ENCODE measurements at regions not wholly inside any gene's neighbourhood (a gene's known extent, or its start where the extent isn't known, plus 50 kb on each side); places are given as distances from the start of the nearest gene placed in this dataset.
A peak's percentile ranks its signal among the peaks of the same experiment; 100 is the strongest.
"Not testable (repeated sequence)": the region's sequence is repeated elsewhere in the genome, so short reads cannot be mapped to it uniquely, and the experiment has no call there.

- WGBS (ENCODE audit: insufficient coverage): no CpG with 5 or more reads among the region's 2 CpGs
- H3K27me3 Mint-ChIP-seq: peaks cover 0 to 2% of the 10 kb centered on the region in 2 donors
- no peak overlapping the region for H3K4me3 ChIP-seq (ENCODE audit: control insufficient read depth in 1 of 2, extremely low read depth in 1 of 2, low read length in 1 of 2)
- CTCF ChIA-PET: no interaction called here
- no peaks in the 10 kb centered on the region for H3K36me3 Mint-ChIP-seq
- no peaks in the 10 kb centered on the region for H3K4me1 Mint-ChIP-seq
- no peaks in the 10 kb centered on the region for H3K27me3 ChIP-seq (replicated peaks in 1 of 2; ENCODE audit: control insufficient read depth in 2 of 2, extremely low read depth in 1 of 2, insufficient read depth in 2 of 2, low read length in 1 of 2)
- H3K9me3 ChIP-seq: no peaks in the 10 kb centered on the region
- peaks cover 0 to 2% (median 0%) of the 10 kb centered on the region in 3 donors for H3K9me3 Mint-ChIP-seq
- no peak overlapping the region for H3K4me3 Mint-ChIP-seq
- DNase-seq (no peak), ATAC-seq (replicated peaks in 1 of 4) (no peak)
- H3K36me3 ChIP-seq (ENCODE audit: control insufficient read depth in 2 of 2, extremely low read depth in 1 of 2, insufficient read depth in 1 of 2, low read length in 1 of 2): no peaks in the 10 kb centered on the region
- no peak overlapping the region for H3K27ac ChIP-seq (ENCODE audit: low read length)
- POLR2A ChIA-PET: no interaction called here
- no peaks in the 10 kb centered on the region for H3K4me1 ChIP-seq (ENCODE audit: control insufficient read depth in 1 of 2, extremely low read depth in 1 of 2, insufficient read depth in 2 of 2, low read length in 2 of 2)
- H3K27ac Mint-ChIP-seq: no peak overlapping the region
These were observed 539.0 kb upstream of the PPP2R3A start for GRCh38 chr3:135426508-135426907.

GRCh38 chr3:135432402-135432801 lies 533.1 kb upstream of the PPP2R3A start:
- Histone ChIP-seq H3K4me3 (ENCODE audit: control insufficient read depth in 1 of 2, extremely low read depth in 1 of 2, low read length in 1 of 2) (no peak overlapping the region), H3K36me3 (ENCODE audit: control insufficient read depth in 2 of 2, extremely low read depth in 1 of 2, insufficient read depth in 1 of 2, low read length in 1 of 2) (no peaks in the 10 kb centered on the region), H3K27me3 (replicated peaks in 1 of 2; ENCODE audit: control insufficient read depth in 2 of 2, extremely low read depth in 1 of 2, insufficient read depth in 2 of 2, low read length in 1 of 2) (no peaks in the 10 kb centered on the region), H3K4me1 (ENCODE audit: control insufficient read depth in 1 of 2, extremely low read depth in 1 of 2, insufficient read depth in 2 of 2, low read length in 2 of 2) (no peaks in the 10 kb centered on the region), H3K9me3 (no peaks in the 10 kb centered on the region), H3K27ac (ENCODE audit: low read length) (no peak overlapping the region)
- Mint-ChIP-seq H3K4me1 (no peaks in the 10 kb centered on the region), H3K27ac (no peak overlapping the region), H3K4me3 (no peak overlapping the region), H3K36me3 (no peaks in the 10 kb centered on the region), H3K9me3 (peaks cover 3 to 18% (median 7%) of the 10 kb centered on the region in 3 donors), H3K27me3 (peaks cover 0 to 2% of the 10 kb centered on the region in 2 donors)
- CTCF ChIA-PET: no interaction called here
- whole genome bisulfite sequencing (ENCODE audit: insufficient coverage): no CpG with 5 or more reads among the region's 2 CpGs
- ATAC-seq (replicated peaks in 1 of 4): no peak
- POLR2A ChIA-PET: no interaction called here
- DNase-seq: no peak

DNA sequence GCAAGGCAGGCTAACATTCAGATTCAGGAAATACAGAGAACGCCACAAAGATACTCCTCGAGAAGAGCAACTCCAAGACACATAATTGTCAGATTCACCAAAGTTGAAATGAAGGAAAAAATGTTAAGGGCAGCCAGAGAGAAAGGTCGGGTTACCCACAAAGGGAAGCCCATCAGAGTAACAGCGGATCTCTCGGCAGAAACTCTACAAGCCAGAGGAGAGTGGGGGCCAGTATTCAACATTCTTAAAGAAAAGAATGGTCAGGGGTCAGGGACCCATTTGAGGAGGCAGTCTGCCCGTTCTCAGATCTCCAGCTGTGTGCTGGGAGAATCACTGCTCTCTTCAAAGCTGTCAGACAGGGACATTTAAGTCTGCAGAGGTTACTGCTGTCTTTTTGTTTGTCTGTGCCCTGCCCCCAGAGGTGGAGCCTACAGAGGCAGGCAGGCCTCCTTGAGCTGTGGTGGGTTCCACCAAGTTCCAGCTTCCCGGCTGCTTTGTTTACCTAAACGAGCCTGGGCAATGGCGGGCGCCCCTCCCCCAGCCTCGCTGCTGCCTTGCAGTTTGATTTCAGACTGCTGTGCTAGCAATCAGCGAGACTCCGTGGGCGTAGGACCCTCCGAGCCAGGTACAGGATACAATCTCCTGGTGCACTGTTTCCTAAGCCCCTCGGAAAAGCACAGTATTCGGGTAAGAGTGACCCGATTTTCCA lies 526.5 kb upstream of the PPP2R3A start:
- H3K4me1 Mint-ChIP-seq; H3K4me3 Mint-ChIP-seq; H3K27ac Mint-ChIP-seq; H3K27me3 ChIP-seq (replicated peaks in 1 of 2; ENCODE audit: control insufficient read depth in 2 of 2, extremely low read depth in 1 of 2, insufficient read depth in 2 of 2, low read length in 1 of 2); H3K4me1 ChIP-seq (ENCODE audit: control insufficient read depth in 1 of 2, extremely low read depth in 1 of 2, insufficient read depth in 2 of 2, low read length in 2 of 2); POLR2A ChIA-PET; CTCF ChIA-PET; H3K4me3 ChIP-seq (ENCODE audit: control insufficient read depth in 1 of 2, extremely low read depth in 1 of 2, low read length in 1 of 2); H3K27me3 Mint-ChIP-seq; DNase-seq; H3K27ac ChIP-seq (ENCODE audit: low read length); H3K36me3 ChIP-seq (ENCODE audit: control insufficient read depth in 2 of 2, extremely low read depth in 1 of 2, insufficient read depth in 1 of 2, low read length in 1 of 2); H3K36me3 Mint-ChIP-seq; H3K9me3 ChIP-seq; ATAC-seq (replicated peaks in 1 of 4): not testable (repeated sequence)
- WGBS (ENCODE audit: insufficient coverage): 81% methylated on average over 7 of the region's 18 CpGs
- H3K9me3 Mint-ChIP-seq: peaks cover 4 to 11% (median 8%) of the 10 kb centered on the region in 3 donors

GRCh38 chr3:135439632-135440031 lies 525.9 kb upstream of the PPP2R3A start:
- H3K4me3 ChIP-seq (ENCODE audit: control insufficient read depth in 1 of 2, extremely low read depth in 1 of 2, low read length in 1 of 2); H3K27ac ChIP-seq (ENCODE audit: low read length); H3K36me3 ChIP-seq (ENCODE audit: control insufficient read depth in 2 of 2, extremely low read depth in 1 of 2, insufficient read depth in 1 of 2, low read length in 1 of 2); DNase-seq; H3K36me3 Mint-ChIP-seq; H3K27me3 Mint-ChIP-seq; ATAC-seq (replicated peaks in 1 of 4); H3K27me3 ChIP-seq (replicated peaks in 1 of 2; ENCODE audit: control insufficient read depth in 2 of 2, extremely low read depth in 1 of 2, insufficient read depth in 2 of 2, low read length in 1 of 2); H3K9me3 ChIP-seq; CTCF ChIA-PET; POLR2A ChIA-PET; H3K4me1 ChIP-seq (ENCODE audit: control insufficient read depth in 1 of 2, extremely low read depth in 1 of 2, insufficient read depth in 2 of 2, low read length in 2 of 2); H3K27ac Mint-ChIP-seq; H3K4me1 Mint-ChIP-seq; H3K9me3 Mint-ChIP-seq: not testable (repeated sequence)
- WGBS (ENCODE audit: insufficient coverage): no CpG with 5 or more reads among the region's 7 CpGs
- peak overlapping the region in 1 of 3 donors; percentile 17 for H3K4me3 Mint-ChIP-seq

- Histone ChIP-seq H3K9me3 (no peaks in the 10 kb centered on the region), H3K36me3 (ENCODE audit: control insufficient read depth in 2 of 2, extremely low read depth in 1 of 2, insufficient read depth in 1 of 2, low read length in 1 of 2) (no peaks in the 10 kb centered on the region), H3K27me3 (replicated peaks in 1 of 2; ENCODE audit: control insufficient read depth in 2 of 2, extremely low read depth in 1 of 2, insufficient read depth in 2 of 2, low read length in 1 of 2) (no peaks in the 10 kb centered on the region), H3K27ac (ENCODE audit: low read length) (no peak overlapping the region), H3K4me3 (ENCODE audit: control insufficient read depth in 1 of 2, extremely low read depth in 1 of 2, low read length in 1 of 2) (no peak overlapping the region), H3K4me1 (ENCODE audit: control insufficient read depth in 1 of 2, extremely low read depth in 1 of 2, insufficient read depth in 2 of 2, low read length in 2 of 2) (no peaks in the 10 kb centered on the region)
- no peaks in the 10 kb centered on the region for H3K27me3 Mint-ChIP-seq
- H3K36me3 Mint-ChIP-seq: no peaks in the 10 kb centered on the region
- no peak overlapping the region for H3K4me3 Mint-ChIP-seq
- DNase-seq (no peak), ATAC-seq (replicated peaks in 1 of 4) (no peak)
- H3K27ac Mint-ChIP-seq: no peak overlapping the region
- ChIA-PET CTCF (no interaction called here), POLR2A (no interaction called here)
- H3K9me3 Mint-ChIP-seq: peaks cover 4 to 6% (median 5%) of the 10 kb centered on the region in 3 donors
- no peaks in the 10 kb centered on the region for H3K4me1 Mint-ChIP-seq
These were observed 525.3 kb upstream of the PPP2R3A start for GRCh38 chr3:135440233-135440632.

DNA sequence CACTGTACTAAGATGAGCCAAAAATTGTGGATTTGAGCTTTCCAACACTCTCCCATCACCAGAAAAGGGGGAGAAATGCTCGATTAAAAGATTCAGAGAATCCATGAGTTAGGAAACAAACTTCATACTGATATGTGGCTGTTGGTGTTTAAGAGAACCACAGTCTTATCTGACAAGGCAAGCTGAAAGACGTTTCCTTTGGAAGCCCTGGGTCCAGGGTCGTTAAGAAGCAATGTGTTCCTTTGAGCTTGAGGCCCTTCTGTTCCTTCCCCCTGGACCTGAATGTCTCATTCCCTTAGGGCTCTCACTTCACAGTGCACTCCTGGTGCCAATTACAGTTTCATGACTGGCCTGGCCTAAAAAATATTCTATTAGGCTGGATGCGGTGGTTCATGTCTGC lies 524.8 kb upstream of the PPP2R3A start:
- no peak for ATAC-seq (replicated peaks in 1 of 4)
- no peak overlapping the region for H3K4me3 ChIP-seq (ENCODE audit: control insufficient read depth in 1 of 2, extremely low read depth in 1 of 2, low read length in 1 of 2)
- no peak for DNase-seq
- H3K27me3 ChIP-seq (replicated peaks in 1 of 2; ENCODE audit: control insufficient read depth in 2 of 2, extremely low read depth in 1 of 2, insufficient read depth in 2 of 2, low read length in 1 of 2): no peaks in the 10 kb centered on the region
- POLR2A ChIA-PET: no interaction called here
- no peak overlapping the region for H3K27ac ChIP-seq (ENCODE audit: low read length)
- Mint-ChIP-seq H3K9me3 (peaks cover 4 to 6% (median 5%) of the 10 kb centered on the region in 3 donors), H3K4me1 (no peaks in the 10 kb centered on the region), H3K36me3 (no peaks in the 10 kb centered on the region), H3K27me3 (no peaks in the 10 kb centered on the region), H3K27ac (no peak overlapping the region), H3K4me3 (no peak overlapping the region)
- no peaks in the 10 kb centered on the region for H3K4me1 ChIP-seq (ENCODE audit: control insufficient read depth in 1 of 2, extremely low read depth in 1 of 2, insufficient read depth in 2 of 2, low read length in 2 of 2)
- no peaks in the 10 kb centered on the region for H3K36me3 ChIP-seq (ENCODE audit: control insufficient read depth in 2 of 2, extremely low read depth in 1 of 2, insufficient read depth in 1 of 2, low read length in 1 of 2)
- H3K9me3 ChIP-seq: no peaks in the 10 kb centered on the region
- 0% methylated on average over 2 of the region's 4 CpGs for WGBS (ENCODE audit: insufficient coverage)
- CTCF ChIA-PET: no interaction called here

DNA sequence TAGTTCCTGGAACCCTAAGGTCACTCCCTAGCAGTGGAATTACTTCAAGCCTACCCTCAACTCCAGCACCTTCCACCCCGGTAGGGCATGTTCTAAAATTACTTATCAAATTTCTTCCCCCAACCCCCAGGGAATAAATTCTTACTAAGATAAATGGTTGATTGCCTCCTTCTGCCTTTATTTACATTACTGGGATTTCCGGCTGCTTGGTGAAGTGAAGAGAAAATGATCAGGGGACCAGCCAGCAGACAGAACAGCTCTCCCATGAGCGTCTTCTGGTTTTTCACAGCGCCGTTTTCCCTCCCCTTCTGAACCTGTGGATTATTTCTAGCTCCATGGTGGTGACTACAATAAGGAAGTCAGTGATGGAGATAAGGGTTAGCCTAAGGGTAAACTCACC lies 521.5 kb upstream of the PPP2R3A start:
- no peaks in the 10 kb centered on the region for H3K36me3 ChIP-seq (ENCODE audit: control insufficient read depth in 2 of 2, extremely low read depth in 1 of 2, insufficient read depth in 1 of 2, low read length in 1 of 2)
- DNase-seq (no peak), ATAC-seq (replicated peaks in 1 of 4) (no peak)
- POLR2A ChIA-PET: no interaction called here
- CTCF ChIA-PET: no interaction called here
- no peaks in the 10 kb centered on the region for H3K4me1 Mint-ChIP-seq
- no peak overlapping the region for H3K4me3 Mint-ChIP-seq
- WGBS (ENCODE audit: insufficient coverage): 100% methylated on average over 3 of the region's 5 CpGs
- H3K9me3 Mint-ChIP-seq: peaks cover 0 to 5% (median 3%) of the 10 kb centered on the region in 3 donors
- no peaks in the 10 kb centered on the region for H3K4me1 ChIP-seq (ENCODE audit: control insufficient read depth in 1 of 2, extremely low read depth in 1 of 2, insufficient read depth in 2 of 2, low read length in 2 of 2)
- no peak overlapping the region for H3K27ac ChIP-seq (ENCODE audit: low read length)
- no peaks in the 10 kb centered on the region for H3K36me3 Mint-ChIP-seq
- no peak overlapping the region for H3K4me3 ChIP-seq (ENCODE audit: control insufficient read depth in 1 of 2, extremely low read depth in 1 of 2, low read length in 1 of 2)
- no peaks in the 10 kb centered on the region for H3K27me3 Mint-ChIP-seq
- no peaks in the 10 kb centered on the region for H3K9me3 ChIP-seq
- no peaks in the 10 kb centered on the region for H3K27me3 ChIP-seq (replicated peaks in 1 of 2; ENCODE audit: control insufficient read depth in 2 of 2, extremely low read depth in 1 of 2, insufficient read depth in 2 of 2, low read length in 1 of 2)
- no peak overlapping the region for H3K27ac Mint-ChIP-seq
